ENCODE measurements at regions not wholly inside any gene's neighbourhood (a gene's known extent, or its start where the extent isn't known, plus 50 kb on each side); places are given as distances from the start of the nearest gene placed in this dataset.
"Not testable (repeated sequence)": the region's sequence is repeated elsewhere in the genome, so short reads cannot be mapped to it uniquely, and the experiment has no call there.

- no peaks in the 10 kb centered on the region for H3K36me3 ChIP-seq (replicated peaks)
- peak; percentile 1 for DNase-seq
Observed at GRCh38 chr11:28903716-28904115, 795.5 kb downstream of the METTL15 start.

GRCh38 chr11:28900427-28900826 is 792.2 kb downstream of the METTL15 start:
- no peak for DNase-seq
- TF ChIP-seq CTCF (IDR thresholded peaks at IDR 0.05; ENCODE audit: low read depth, low read length, missing control alignments) = no peak
- Histone ChIP-seq H3K27me3 (replicated peaks) (no peaks in the 10 kb centered on the region), H3K36me3 (replicated peaks) (no peaks in the 10 kb centered on the region), H3K4me3 (ENCODE audit: low read depth, low read length) (no peak overlapping the region), H3K27ac (no peak overlapping the region)
- in situ Hi-C loops (cut with HindIII; ENCODE audit: low pct_ligation_motif_present, low sequenced_read_pairs) = no loop called here

More at GRCh38 chr11:28903716-28904115, 795.5 kb downstream of the METTL15 start:
- Histone ChIP-seq H3K27ac (no peak overlapping the region), H3K27me3 (replicated peaks) (no peaks in the 10 kb centered on the region), H3K4me3 (ENCODE audit: low read depth, low read length) (no peak overlapping the region)
- in situ Hi-C loops (cut with HindIII; ENCODE audit: low pct_ligation_motif_present, low sequenced_read_pairs) = no loop called here
- no peak for TF ChIP-seq CTCF (IDR thresholded peaks at IDR 0.05; ENCODE audit: low read depth, low read length, missing control alignments)

- H3K4me3 ChIP-seq (ENCODE audit: low read depth, low read length) = no peak overlapping the region
- TF ChIP-seq CTCF (IDR thresholded peaks at IDR 0.05; ENCODE audit: low read depth, low read length, missing control alignments) = no peak
- H3K27me3 ChIP-seq (replicated peaks) = no peaks in the 10 kb centered on the region
- no peak overlapping the region for H3K27ac ChIP-seq
- no peak for DNase-seq
- H3K36me3 ChIP-seq (replicated peaks) = no peaks in the 10 kb centered on the region
- in situ Hi-C loops (cut with HindIII; ENCODE audit: low pct_ligation_motif_present, low sequenced_read_pairs) = no loop called here
Observed at GRCh38 chr11:28899706-28900105, 791.5 kb downstream of the METTL15 start.

- in situ Hi-C loops (cut with HindIII; ENCODE audit: low pct_ligation_motif_present, low sequenced_read_pairs); H3K27me3 ChIP-seq (replicated peaks); H3K36me3 ChIP-seq (replicated peaks); DNase-seq; H3K4me3 ChIP-seq (ENCODE audit: low read depth, low read length); H3K27ac ChIP-seq: not testable (repeated sequence)
Observed at GRCh38 chr11:28890601-28891040, 782.4 kb downstream of the METTL15 start.

GRCh38 chr11:28887681-28888080 is 779.5 kb downstream of the METTL15 start:
- H3K27me3 ChIP-seq (replicated peaks) = no peaks in the 10 kb centered on the region
- H3K27ac ChIP-seq = no peak overlapping the region
- no peak for TF ChIP-seq CTCF (IDR thresholded peaks at IDR 0.05; ENCODE audit: low read depth, low read length, missing control alignments)
- no peak for DNase-seq
- no peak overlapping the region for H3K4me3 ChIP-seq (ENCODE audit: low read depth, low read length)
- in situ Hi-C loops (cut with HindIII; ENCODE audit: low pct_ligation_motif_present, low sequenced_read_pairs) = no loop called here
- no peaks in the 10 kb centered on the region for H3K36me3 ChIP-seq (replicated peaks)

GRCh38 chr11:28879869-28880268 is 771.7 kb downstream of the METTL15 start:
- in situ Hi-C loops (cut with HindIII; ENCODE audit: low pct_ligation_motif_present, low sequenced_read_pairs) = no loop called here
- TF ChIP-seq CTCF (IDR thresholded peaks at IDR 0.05; ENCODE audit: low read depth, low read length, missing control alignments) = no peak
- no peak for DNase-seq
- no peaks in the 10 kb centered on the region for H3K27me3 ChIP-seq (replicated peaks)
- no peak overlapping the region for H3K27ac ChIP-seq
- H3K4me3 ChIP-seq (ENCODE audit: low read depth, low read length) = no peak overlapping the region
- no peaks in the 10 kb centered on the region for H3K36me3 ChIP-seq (replicated peaks)

Measured in brain microvascular endothelial cell (primary cell).